ENCODE measurements at regions not wholly inside any gene's neighbourhood (a gene's known extent, or its start where the extent isn't known, plus 50 kb on each side); places are given as distances from the start of the nearest gene placed in this dataset.

- no peaks in the 10 kb centered on the region for H3K4me1 ChIP-seq (replicated peaks in 1 of 4; ENCODE audit: control insufficient read depth in 3 of 4, insufficient read depth in 4 of 4, low read length in 3 of 4)
- H3K23ac ChIP-seq (ENCODE audit: insufficient read length), result no peak overlapping the region
- FAIRE-seq, result no peak
- H3K79me2 ChIP-seq (ENCODE audit: control insufficient read depth in 1 of 2, insufficient read depth in 2 of 2, low read length in 2 of 2), result no peaks in the 10 kb centered on the region
- H3K23me2 ChIP-seq (ENCODE audit: low read depth, low read length), result no peaks in the 10 kb centered on the region; the same call in 1 of the 2 replicates
- no peak overlapping the region for H2BK5ac ChIP-seq (ENCODE audit: low read depth, low read length)
- no peak overlapping the region for H2BK120ac ChIP-seq (replicated peaks; ENCODE audit: low read depth, low read length)
- no peak overlapping the region for H3K56ac ChIP-seq (replicated peaks; ENCODE audit: insufficient read length, low read depth, low read length)
- H3K79me1 ChIP-seq (ENCODE audit: low read depth, low read length), result no peaks in the 10 kb centered on the region
- H2BK12ac ChIP-seq (ENCODE audit: low read depth, low read length), result no peak overlapping the region
- no peak overlapping the region for H2BK15ac ChIP-seq (ENCODE audit: low read length)
- ChIA-PET CTCF (ENCODE audit: partially characterized antibody) (interaction anchor here (1.0 kb wide), 1 partner anchor 22 kb away, joined by 3 read pairs; no protein-coding TSS in a partner anchor), POLR2A (ENCODE audit: partially characterized antibody) (no interaction called here)
- no peak overlapping the region for H3K4me3 ChIP-seq (ENCODE audit: extremely low read depth in 1 of 4, insufficient read depth in 2 of 4, low read depth in 3 of 4, low read length in 4 of 4)
- H3K27ac ChIP-seq (ENCODE audit: low read depth, low read length), result no peak overlapping the region
- H3K4ac ChIP-seq (replicated peaks; ENCODE audit: insufficient read length, low read depth, low read length), result no peak overlapping the region
- H3K9ac ChIP-seq (replicated peaks in 1 of 4; ENCODE audit: extremely low read depth in 1 of 4, low read depth in 3 of 4, low read length in 3 of 4), result no peak overlapping the region
- H4K5ac ChIP-seq (ENCODE audit: insufficient read length, low read depth, low read length), result no peak overlapping the region
- no peaks in the 10 kb centered on the region for H3K9me3 ChIP-seq (ENCODE audit: insufficient read depth in 2 of 2, low read depth in 1 of 2, low read length in 1 of 2)
- no peaks in the 10 kb centered on the region for H4K20me1 ChIP-seq (replicated peaks in 1 of 2; ENCODE audit: control insufficient read depth in 1 of 2, insufficient read depth in 2 of 2, low read length in 2 of 2)
- DNase-seq (ENCODE audit: low read depth in 1 of 2, low spot score in 2 of 2), result no peak
- no peaks in the 10 kb centered on the region for H3K27me3 ChIP-seq (replicated peaks in 1 of 4; ENCODE audit: control insufficient read depth in 3 of 4, extremely low read depth in 1 of 4, insufficient read depth in 3 of 4, low read length in 3 of 4)
- H3K4me2 ChIP-seq (ENCODE audit: insufficient read depth in 1 of 2, low read depth in 2 of 2, low read length in 2 of 2), result no peak overlapping the region
- H3K14ac ChIP-seq (ENCODE audit: insufficient read length), result no peak overlapping the region
- no peaks in the 10 kb centered on the region; a peak in 1 of 8 replicates for H3K36me3 ChIP-seq (ENCODE audit: control insufficient read depth in 2 of 4, insufficient read depth in 4 of 4, low read length in 3 of 4)
- H3K18ac ChIP-seq (ENCODE audit: extremely low read depth, low read length), result no peak overlapping the region
- no peak overlapping the region for H2BK20ac ChIP-seq (ENCODE audit: low read length)
- no peak overlapping the region for H4K91ac ChIP-seq (replicated peaks; ENCODE audit: insufficient read length, low read length)
- no peak overlapping the region for H2AK5ac ChIP-seq (ENCODE audit: low read depth, low read length)
- H4K8ac ChIP-seq (ENCODE audit: extremely low read depth, insufficient read depth, low read length), result no peak overlapping the region
- 76% methylated on average over 6 of the region's 6 CpGs; no CpG with 5 or more reads in 1 of the 2 experiments for WGBS, 2 experiments (ENCODE audit: extremely low coverage in 1 of 2, insufficient coverage in 1 of 2, insufficient read length in 1 of 2, insufficient replicate concordance in 2 of 2, low coverage in 1 of 2, low lambda C conversion rate in 2 of 2, missing lambda C conversion rate in 1 of 2)
- H2AFZ ChIP-seq (ENCODE audit: low read length), result no peak overlapping the region
- TF ChIP-seq BACH1 (IDR thresholded peaks at IDR 0.05; ENCODE audit: low read length) (no peak), HDAC6 (IDR thresholded peaks at IDR 0.05; ENCODE audit: low read depth, low read length) (no peak), E2F6 (IDR thresholded peaks at IDR 0.05) (no peak), EP300 (IDR thresholded peaks at IDR 0.05; ENCODE audit: borderline replicate concordance in 1 of 2, low read depth in 2 of 2, low read length in 2 of 2) (no peak), KDM4A (IDR thresholded peaks at IDR 0.05; ENCODE audit: low read depth, low read length, severe bottlenecking) (no peak), EGR1 (IDR thresholded peaks at IDR 0.05; ENCODE audit: borderline replicate concordance, low read depth, low read length) (no peak), ASH2L (IDR thresholded peaks at IDR 0.05; ENCODE audit: low read length) (no peak), KDM5A (IDR thresholded peaks at IDR 0.05; ENCODE audit: low read length) (no peak), POLR2AphosphoS5 (IDR thresholded peaks at IDR 0.05; ENCODE audit: low read depth, low read length) (no peak), TCF12 (IDR thresholded peaks at IDR 0.05; ENCODE audit: low read depth, low read length) (no peak), TAF7 (optimal IDR thresholded peaks at IDR 0.05; ENCODE audit: borderline replicate concordance, low read depth, low read length) (no peak), RAD21 (IDR thresholded peaks at IDR 0.05 in 1 of 2, conservative IDR thresholded peaks at IDR 0.05 in 1 of 2; ENCODE audit: low read depth in 2 of 2, low read length in 2 of 2) (no peak), EZH2 (IDR thresholded peaks at IDR 0.05; ENCODE audit: low read depth, low read length, severe bottlenecking) (no peak)
Measured at GRCh38 chr2:173544641-173545363, 190.1 kb downstream of the CDCA7 start.
